Renal cortex interstitium (tissue), 11 donors: ENCODE measurements at regions not wholly inside any gene's neighbourhood (a gene's known extent, or its start where the extent isn't known, plus 50 kb on each side); places are given as distances from the start of the nearest gene placed in this dataset.
"Not testable (repeated sequence)": the region's sequence is repeated elsewhere in the genome, so short reads cannot be mapped to it uniquely, and the experiment has no call there.

Source experiments
- DNase-seq, 11 donors: peaks; one replicate each; pipeline ENCODE4 v3.0.0-alpha.2; 2013; ENCODE audit warnings: low read depth in 9 of 11, low spot score in 4 of 11; ENCODE audit errors: extremely low read depth in 1 of 11

- not testable (repeated sequence) for DNase-seq
Observed at GRCh38 chr21:13844574-13844973, 235.0 kb downstream of the POTED start.

GRCh38 chr21:13843081-13843480, 233.5 kb downstream of the POTED start:
- DNase-seq, result not testable (repeated sequence)

- not testable (repeated sequence) for DNase-seq
Observed at GRCh38 chr21:13827666-13828065, 218.1 kb downstream of the POTED start.

DNA sequence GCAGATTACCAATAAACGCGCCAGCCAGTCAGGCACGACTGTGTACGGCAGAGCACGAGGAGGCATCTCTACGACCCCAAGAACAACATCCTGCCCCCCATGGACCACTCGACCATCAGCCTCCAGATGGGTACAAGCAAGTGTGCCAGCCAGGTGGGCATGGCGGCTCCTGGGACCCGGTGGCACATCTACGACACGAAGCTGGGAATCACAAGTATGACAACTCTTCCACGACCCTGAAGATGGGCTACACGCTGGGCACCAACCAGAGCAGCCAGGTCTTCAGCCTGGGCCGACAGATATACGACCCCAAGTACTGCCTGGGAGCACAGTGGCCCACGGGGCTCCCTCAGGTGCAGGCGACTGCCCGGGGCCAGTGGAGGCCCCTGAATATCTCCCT, 217.6 kb downstream of the POTED start:
- no peak for DNase-seq

- not testable (repeated sequence) for DNase-seq
Observed at GRCh38 chr21:13826511-13826910, 216.9 kb downstream of the POTED start.

DNA sequence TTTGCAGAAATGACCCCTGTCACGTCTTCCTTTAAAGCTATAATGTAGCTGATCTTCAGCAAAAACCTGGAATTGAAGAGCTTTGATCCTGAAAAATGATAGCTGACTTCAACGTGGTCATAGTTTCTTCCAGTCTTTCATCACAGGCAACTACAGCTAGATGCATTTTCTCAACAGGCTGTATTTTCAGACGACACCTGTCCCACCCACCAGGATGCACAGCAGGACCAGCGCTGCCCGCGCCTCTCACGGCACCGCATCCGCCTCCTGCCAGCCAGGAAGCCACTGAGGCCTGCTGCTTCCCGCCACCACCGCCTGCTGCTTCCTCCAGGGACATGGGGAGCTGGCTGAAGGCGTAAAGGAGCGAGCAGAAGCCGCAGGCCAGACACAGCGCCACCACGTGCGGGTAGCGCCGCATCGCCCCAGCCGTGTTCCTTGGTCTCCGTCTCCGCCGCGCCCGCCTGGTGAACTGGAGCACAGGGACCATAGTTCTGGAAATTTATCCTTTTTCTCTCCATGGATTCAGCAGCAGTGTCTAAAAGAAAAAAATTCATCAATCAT, 215.7 kb downstream of the POTED start:
- DNase-seq, result not testable (repeated sequence)

GRCh38 chr21:13820286-13820685, 210.7 kb downstream of the POTED start:
- DNase-seq, result not testable (repeated sequence)

DNA sequence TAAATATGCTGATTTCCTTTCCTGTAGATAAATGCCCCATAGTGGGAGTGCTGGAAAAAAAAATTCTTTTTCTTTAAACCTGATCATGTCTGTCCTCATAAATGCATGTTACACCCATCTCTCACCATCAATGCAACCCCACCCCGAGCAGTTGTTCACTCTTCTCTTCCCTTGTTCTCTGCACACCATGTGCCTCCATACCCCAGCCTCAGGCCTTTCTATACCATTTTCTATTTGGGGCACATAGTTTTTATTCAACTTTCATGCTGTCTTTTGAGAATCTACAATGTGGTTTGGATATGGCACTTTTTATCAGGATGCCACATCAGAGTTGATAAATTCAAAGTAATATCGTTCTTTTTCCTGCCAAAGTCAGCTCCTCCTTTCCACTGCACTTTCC, 202.6 kb downstream of the POTED start:
- DNase-seq, result not testable (repeated sequence)

DNA sequence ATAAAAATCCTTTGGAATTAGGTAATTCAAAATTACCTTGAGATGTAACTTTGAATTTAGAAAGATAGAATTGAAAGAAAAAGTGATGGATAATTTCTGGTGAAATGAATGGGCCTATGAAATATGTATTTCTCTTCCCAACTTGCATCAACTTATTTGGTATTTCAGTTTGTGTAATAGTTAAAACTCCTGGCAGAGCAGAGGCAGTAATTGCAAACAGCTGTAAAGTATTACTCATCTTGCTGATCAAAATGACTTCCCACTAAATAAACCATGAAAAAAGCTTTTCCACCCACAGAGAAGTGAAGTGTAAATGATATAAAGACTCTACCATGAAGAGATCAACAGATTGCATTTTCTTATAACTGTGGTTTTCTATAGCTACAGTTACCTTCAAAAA, 201.0 kb downstream of the POTED start:
- DNase-seq, result not testable (repeated sequence)

DNA sequence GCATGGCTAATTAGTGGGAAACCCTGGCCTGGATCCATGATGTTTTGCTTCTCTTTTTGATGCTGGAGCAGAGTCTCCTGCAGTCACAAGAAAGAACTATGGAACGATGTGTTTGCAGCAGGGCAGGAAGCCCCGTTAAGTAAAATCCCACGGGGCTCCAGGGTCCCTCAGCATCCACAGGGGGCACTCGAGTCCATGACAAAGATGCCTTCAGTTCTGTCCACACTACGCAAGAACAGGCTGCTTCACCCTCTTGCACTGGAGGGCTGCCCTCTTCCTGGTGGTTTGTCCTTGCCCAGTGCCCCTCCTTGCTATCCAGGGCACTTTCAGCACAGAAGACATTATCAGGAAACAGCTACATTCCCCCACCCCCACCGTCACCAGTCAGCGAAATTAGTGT, 196.9 kb downstream of the POTED start:
- DNase-seq, result not testable (repeated sequence)

- not testable (repeated sequence) for DNase-seq
Observed at GRCh38 chr21:13802757-13803156, 193.2 kb downstream of the POTED start.
